IPS DF 6.9 (cell line): ENCODE measurements at regions not wholly inside any gene's neighbourhood (a gene's known extent, or its start where the extent isn't known, plus 50 kb on each side); places are given as distances from the start of the nearest gene placed in this dataset.
"Not testable (repeated sequence)": the region's sequence is repeated elsewhere in the genome, so short reads cannot be mapped to it uniquely, and the experiment has no call there.

Source experiments
- DNase-seq: peaks from one replicate; pipeline ENCODE4 v3.0.0-alpha.2; 2013; ENCODE audit warnings: low read depth, low spot score
- H3K27ac ChIP-seq: one replicate; pipeline ENCODE4 v1.5.1; 2013; ENCODE audit warnings: low read length, control low read depth
- H3K27me3 ChIP-seq: 2 replicates; pipeline ENCODE4 v1.6.1; 2013; ENCODE audit warnings: mild to moderate bottlenecking, low read length; ENCODE audit not compliant: control insufficient read depth, insufficient read depth
- H3K36me3 ChIP-seq: 2 replicates; pipeline ENCODE4 v1.6.1; 2013; ENCODE audit warnings: low read length; ENCODE audit not compliant: control insufficient read depth, insufficient read depth
- H3K4me1 ChIP-seq: 2 replicates; pipeline ENCODE4 v1.6.1; 2013; ENCODE audit warnings: low read length; ENCODE audit not compliant: control insufficient read depth, insufficient read depth
- H3K4me3 ChIP-seq: 2 replicates; pipeline ENCODE4 v1.5.1; 2013; ENCODE audit warnings: mild to moderate bottlenecking, low read length
- H3K9me3 ChIP-seq: 2 replicates; pipeline ENCODE4 v1.6.1; 2013; ENCODE audit warnings: low read length, inconsistent platforms; ENCODE audit not compliant: control insufficient read depth, insufficient read depth
- WGBS: extraction: QIAGEN DNeasy Blood & Tissue Kit; methylation state at CpG from one replicate; pipeline ENCODE4 v1.1.7; 2013; ENCODE audit warnings: mixed read lengths, missing lambda C conversion rate; ENCODE audit not compliant: insufficient read length, insufficient coverage; 5-methylcytosine and 5-hydroxymethylcytosine counted together

DNA sequence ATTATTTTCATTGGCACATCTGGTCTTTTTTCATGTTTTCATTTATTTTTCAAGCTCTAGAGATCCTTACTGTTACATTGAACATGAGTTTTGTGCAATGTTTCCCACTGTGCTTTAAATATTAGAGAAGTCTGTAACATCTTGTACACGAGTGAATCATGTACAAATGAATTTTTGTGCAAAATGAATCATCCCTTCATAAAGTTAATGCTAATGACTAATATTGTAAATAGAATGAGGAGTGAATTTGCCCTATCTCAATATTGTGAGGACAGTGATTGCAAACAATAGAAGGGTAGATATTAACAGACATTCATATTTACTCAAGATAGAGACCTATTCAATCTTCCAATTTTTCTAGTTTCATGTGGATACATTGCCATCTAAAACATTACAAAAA, 463.3 kb upstream of the FOXG1 start:
- Histone ChIP-seq H3K4me1 (no peaks in the 10 kb centered on the region), H3K36me3 (no peaks in the 10 kb centered on the region), H3K27me3 (no peaks in the 10 kb centered on the region), H3K27ac (no peak overlapping the region), H3K9me3 (no peaks in the 10 kb centered on the region), H3K4me3 (no peak overlapping the region)
- no peak for DNase-seq
- WGBS: no CpG with 5 or more reads among the region's 1 CpG

DNA sequence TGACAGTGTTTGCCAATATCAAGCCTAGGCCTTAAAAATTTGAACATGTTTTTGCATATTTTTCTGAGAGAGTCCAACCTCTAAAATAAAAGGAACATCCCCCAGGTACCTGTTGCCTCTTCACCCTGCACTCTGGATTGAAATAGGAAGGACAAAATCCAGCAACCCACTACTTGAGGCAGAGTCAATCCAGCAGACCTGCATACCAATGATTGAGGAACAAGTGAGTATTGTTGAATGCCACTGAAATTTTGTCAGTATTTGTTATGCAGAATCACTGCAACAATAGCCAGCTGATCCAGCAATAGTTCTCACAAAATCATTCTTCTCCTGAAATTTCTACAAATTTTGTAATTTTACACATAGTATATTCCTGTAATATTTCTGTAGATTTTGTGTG, 460.6 kb upstream of the FOXG1 start:
- H3K27ac ChIP-seq: no peak overlapping the region
- no peaks in the 10 kb centered on the region for H3K27me3 ChIP-seq
- DNase-seq: no peak
- no peak overlapping the region for H3K4me3 ChIP-seq
- no peaks in the 10 kb centered on the region for H3K36me3 ChIP-seq
- H3K9me3 ChIP-seq: no peaks in the 10 kb centered on the region
- H3K4me1 ChIP-seq: no peaks in the 10 kb centered on the region

DNA sequence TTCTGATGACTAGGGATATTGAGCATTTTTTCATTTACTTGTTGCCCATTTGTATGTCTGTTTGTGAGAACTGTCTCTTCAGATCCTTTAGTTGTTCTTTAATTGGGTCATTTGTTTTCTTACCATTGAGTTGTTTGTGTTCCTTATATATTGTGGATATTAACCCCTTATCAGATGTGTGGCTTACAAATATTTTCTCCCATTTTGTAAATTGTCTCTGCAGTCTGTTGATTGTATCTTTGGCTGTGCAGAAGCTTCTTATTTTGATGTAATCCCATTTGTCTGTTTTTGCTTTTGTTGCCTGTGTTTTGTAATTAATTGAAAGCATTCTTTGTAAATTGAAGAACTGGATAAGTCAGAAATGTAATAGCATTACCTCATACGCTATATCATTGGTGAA, 459.1 kb upstream of the FOXG1 start:
- no peak for DNase-seq
- H3K4me3 ChIP-seq: no peak overlapping the region
- no peaks in the 10 kb centered on the region for H3K27me3 ChIP-seq
- H3K4me1 ChIP-seq: no peaks in the 10 kb centered on the region
- H3K9me3 ChIP-seq: no peaks in the 10 kb centered on the region
- H3K27ac ChIP-seq: no peak overlapping the region
- WGBS: no CpG with 5 or more reads among the region's 1 CpG
- no peaks in the 10 kb centered on the region for H3K36me3 ChIP-seq

DNA sequence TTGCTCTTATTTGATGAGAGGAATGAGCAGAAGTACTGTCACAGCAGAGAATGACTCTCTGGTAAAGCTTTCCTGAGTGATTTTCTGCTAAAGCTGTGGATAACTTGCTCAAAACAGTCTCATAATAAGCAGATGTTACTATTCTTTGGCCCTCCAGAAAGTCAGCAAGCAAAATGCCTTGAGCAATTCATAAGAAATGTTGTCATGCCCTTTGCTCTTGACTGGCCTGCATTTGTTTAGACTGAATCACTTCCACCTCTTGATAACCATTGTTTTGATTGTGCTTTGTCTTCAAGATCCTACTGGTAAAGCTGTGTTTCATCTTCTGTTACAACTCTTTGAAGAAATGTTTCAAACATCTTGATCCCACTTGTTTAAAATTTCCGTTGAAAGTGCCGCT, 457.9 kb upstream of the FOXG1 start:
- Histone ChIP-seq H3K36me3 (no peaks in the 10 kb centered on the region), H3K4me3 (no peak overlapping the region), H3K27ac (no peak overlapping the region), H3K4me1 (no peaks in the 10 kb centered on the region), H3K27me3 (no peaks in the 10 kb centered on the region), H3K9me3 (no peaks in the 10 kb centered on the region)
- no peak for DNase-seq
- WGBS: no CpG with 5 or more reads among the region's 2 CpGs

DNA sequence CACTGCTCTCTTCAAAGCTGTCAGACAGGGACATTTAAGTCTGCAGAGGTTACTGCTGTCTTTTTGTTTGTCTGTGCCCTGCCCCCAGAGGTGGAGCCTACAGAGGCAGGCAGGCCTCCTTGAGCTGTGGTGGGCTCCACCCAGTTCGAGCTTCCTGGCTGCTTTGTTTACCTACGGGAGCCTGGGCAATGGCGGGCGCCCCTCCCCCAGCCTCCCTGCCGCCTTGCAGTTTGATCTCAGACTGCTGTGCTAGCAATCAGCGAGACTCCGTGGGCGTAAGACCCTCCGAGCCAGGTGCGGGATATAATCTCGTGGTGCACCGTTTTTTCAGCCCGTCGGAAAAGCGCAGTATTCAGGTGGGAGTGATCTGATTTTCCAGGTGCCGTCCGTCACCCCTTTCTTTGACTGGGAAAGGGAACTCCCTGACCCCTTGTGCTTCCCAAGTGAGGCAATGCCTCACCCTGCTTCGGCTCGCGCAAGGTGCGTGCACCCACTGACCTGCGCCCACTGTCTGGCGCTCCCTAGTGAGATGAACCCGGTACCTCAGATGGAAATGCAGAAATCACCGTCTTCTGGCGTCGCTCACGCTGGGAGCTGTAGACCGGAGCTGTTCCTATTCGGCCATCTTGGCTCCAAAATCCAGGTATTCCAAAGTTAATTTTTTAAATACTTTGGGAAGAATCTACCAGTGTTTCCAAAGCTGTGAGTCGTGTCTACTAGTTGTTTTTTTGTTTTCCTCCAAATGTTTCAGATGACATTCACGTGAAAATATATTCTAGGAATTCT, 448.5 kb upstream of the FOXG1 start:
- H3K27me3 ChIP-seq, H3K36me3 ChIP-seq, H3K27ac ChIP-seq, H3K4me3 ChIP-seq, DNase-seq, H3K9me3 ChIP-seq, H3K4me1 ChIP-seq: not testable (repeated sequence)
- WGBS: no CpG with 5 or more reads among the region's 32 CpGs

DNA sequence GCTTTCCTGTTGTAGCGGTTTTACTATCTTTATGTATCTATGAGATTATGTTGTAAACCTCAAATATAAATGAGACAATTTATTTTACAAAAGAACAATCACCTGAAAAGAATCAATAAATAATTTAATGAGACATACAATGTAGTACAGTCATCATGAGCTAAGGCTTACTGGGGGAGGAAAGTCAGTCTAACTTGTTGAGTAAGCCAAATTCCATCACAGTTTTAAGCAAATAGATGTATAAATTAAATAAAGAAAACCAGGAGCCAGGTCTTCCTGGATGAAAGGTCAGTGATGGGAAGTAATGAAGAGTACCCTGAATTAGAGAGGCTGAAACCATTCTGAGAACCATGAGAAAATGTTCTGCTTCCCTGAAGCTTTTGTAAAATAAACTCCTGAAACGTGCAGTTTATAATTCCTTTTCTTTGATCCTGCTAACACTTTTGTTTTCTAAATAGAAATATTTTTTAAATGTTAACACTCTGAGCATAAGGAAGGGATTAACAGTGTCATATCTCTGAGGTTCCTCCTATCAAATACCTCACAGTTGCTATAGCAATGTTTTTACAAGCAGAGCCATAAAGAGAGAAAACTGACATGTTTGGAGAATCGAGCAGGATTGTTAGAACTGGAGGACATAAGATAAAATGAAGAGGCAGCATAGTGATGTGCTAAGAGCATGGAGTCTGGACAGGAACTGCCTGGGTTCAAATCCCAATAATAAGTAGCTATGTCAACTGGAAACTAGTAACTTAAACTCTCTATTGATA, 444.9 kb upstream of the FOXG1 start:
- H3K9me3 ChIP-seq: no peaks in the 10 kb centered on the region
- no peak overlapping the region for H3K27ac ChIP-seq
- no peak for DNase-seq
- peaks cover 2% of the 10 kb centered on the region; the same call in 1 of the 2 replicates for H3K4me1 ChIP-seq
- H3K36me3 ChIP-seq: no peaks in the 10 kb centered on the region
- H3K4me3 ChIP-seq: no peak overlapping the region
- WGBS: no CpG with 5 or more reads among the region's 3 CpGs
- no peaks in the 10 kb centered on the region for H3K27me3 ChIP-seq

DNA sequence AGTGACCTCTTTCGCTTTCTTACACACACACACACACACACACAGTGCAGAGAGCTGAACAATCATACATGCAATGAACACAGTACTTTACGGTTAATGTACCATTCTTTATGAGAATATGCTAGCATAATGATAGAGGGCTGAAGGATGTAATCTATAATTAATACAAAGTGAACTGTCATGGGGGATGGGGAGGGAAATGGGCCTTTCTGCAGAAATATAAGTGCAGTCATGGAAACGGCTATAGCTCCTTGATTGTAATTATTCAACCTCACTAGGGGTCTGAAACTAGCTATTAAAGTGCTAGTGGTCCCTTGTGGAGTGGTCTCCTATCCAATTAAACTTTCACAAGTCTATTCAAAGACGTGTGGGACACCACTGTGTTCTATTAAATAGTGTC, 443.2 kb upstream of the FOXG1 start:
- Histone ChIP-seq H3K4me3 (no peak overlapping the region), H3K9me3 (no peaks in the 10 kb centered on the region), H3K4me1 (no peaks in the 10 kb centered on the region), H3K27ac (no peak overlapping the region), H3K36me3 (no peaks in the 10 kb centered on the region), H3K27me3 (no peaks in the 10 kb centered on the region)
- WGBS: no CpG with 5 or more reads among the region's 4 CpGs
- no peak for DNase-seq

DNA sequence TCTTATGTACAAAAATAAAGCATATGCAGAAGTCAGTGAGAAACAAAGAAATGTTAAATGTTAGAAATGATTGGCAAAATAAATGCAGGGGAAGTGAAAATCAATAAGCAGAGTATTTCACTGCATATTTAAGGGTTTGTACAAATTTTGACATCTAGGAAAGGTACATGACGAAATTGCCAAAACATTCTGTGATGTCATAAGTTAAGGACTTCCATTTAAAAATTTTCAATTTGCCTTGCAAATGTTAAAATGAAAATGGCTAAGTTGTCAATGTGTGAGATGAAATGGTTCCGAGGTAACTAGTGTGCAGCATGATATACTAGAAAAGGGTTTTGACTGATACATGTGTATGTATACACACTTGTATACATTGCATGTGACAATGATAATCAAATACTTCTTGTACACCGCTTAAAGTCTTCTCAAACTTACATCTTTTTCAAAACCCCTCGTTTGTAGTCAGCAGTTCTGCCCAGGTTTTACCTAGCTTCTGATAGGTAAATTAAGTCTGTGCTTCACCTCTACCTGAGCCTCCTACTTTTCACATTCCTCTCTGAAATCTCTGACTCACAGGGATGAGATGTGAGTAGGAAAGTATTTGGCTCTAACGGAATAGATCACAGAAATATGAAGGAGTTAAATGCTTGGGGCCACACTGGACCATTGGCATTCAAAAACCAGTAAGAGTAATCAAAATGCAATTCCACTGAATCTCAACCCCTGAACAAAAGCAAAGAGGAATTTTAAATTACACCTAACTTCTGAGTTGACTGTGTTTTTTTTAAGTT, 442.4 kb upstream of the FOXG1 start:
- Histone ChIP-seq H3K4me1 (no peaks in the 10 kb centered on the region), H3K36me3 (no peaks in the 10 kb centered on the region), H3K4me3 (no peak overlapping the region), H3K27ac (no peak overlapping the region), H3K27me3 (no peaks in the 10 kb centered on the region), H3K9me3 (no peaks in the 10 kb centered on the region)
- DNase-seq: no peak
- WGBS: no CpG with 5 or more reads among the region's 5 CpGs

DNA sequence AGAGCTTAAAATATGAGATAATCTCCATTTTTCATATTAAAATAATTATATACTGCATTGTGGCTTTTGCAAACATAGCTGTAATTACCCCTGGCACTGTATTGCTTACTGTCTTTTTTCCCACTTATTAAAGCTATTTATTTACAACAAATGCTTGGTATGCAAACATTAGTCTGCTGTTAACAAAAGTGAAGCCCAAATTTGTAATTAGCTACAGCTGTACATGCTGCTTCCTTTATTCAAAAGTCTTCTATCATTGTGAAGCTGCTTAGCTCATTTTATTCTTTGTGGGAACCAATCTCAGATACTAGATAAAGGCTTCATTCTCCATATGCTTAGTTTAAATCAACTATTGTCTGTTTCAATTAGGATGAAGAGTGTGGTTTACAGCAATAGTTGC, 425.8 kb upstream of the FOXG1 start:
- no peak overlapping the region for H3K4me3 ChIP-seq
- no peaks in the 10 kb centered on the region for H3K9me3 ChIP-seq
- H3K4me1 ChIP-seq: no peaks in the 10 kb centered on the region
- no peaks in the 10 kb centered on the region for H3K27me3 ChIP-seq
- H3K27ac ChIP-seq: no peak overlapping the region
- no peak for DNase-seq
- H3K36me3 ChIP-seq: no peaks in the 10 kb centered on the region

DNA sequence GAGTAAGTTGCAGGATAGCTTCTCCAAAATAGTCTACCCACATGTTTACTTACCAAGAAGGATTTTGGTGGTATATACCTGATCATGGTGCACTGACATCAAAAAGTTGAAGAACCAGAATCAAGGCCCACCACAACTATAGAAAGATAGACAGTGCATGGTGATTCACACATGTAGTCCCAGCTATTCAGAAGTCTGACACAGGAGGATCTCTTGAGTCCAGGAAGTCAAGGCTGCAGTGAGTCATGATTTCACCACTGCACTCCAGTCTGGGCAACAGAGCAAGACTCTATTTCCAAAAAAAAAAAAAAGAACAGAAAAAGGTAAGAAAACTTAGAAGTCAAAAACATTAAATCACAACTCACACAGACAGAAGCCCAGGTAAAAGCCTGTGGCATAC, 422.2 kb upstream of the FOXG1 start:
- no peaks in the 10 kb centered on the region for H3K4me1 ChIP-seq
- DNase-seq: no peak
- no peaks in the 10 kb centered on the region for H3K9me3 ChIP-seq
- no peak overlapping the region for H3K27ac ChIP-seq
- no peak overlapping the region for H3K4me3 ChIP-seq
- no peaks in the 10 kb centered on the region for H3K36me3 ChIP-seq
- H3K27me3 ChIP-seq: no peaks in the 10 kb centered on the region
